ENCODE measurements at regions not wholly inside any gene's neighbourhood (a gene's known extent, or its start where the extent isn't known, plus 50 kb on each side); places are given as distances from the start of the nearest gene placed in this dataset.

GRCh38 chrX:149302705-149303104, 202.4 kb downstream of the IDS start:
- no peak for ATAC-seq (replicated peaks)
- H3K36me3 Mint-ChIP-seq (ENCODE audit: low read depth), result no peaks in the 10 kb centered on the region
- H3K4me3 Mint-ChIP-seq, result no peak overlapping the region
- no peaks in the 10 kb centered on the region for H3K4me1 Mint-ChIP-seq
- H3K9me3 Mint-ChIP-seq, result no peaks in the 10 kb centered on the region
- H3K27ac Mint-ChIP-seq, result no peak overlapping the region
- H3K27me3 Mint-ChIP-seq, result peaks cover 3% of the 10 kb centered on the region

DNA sequence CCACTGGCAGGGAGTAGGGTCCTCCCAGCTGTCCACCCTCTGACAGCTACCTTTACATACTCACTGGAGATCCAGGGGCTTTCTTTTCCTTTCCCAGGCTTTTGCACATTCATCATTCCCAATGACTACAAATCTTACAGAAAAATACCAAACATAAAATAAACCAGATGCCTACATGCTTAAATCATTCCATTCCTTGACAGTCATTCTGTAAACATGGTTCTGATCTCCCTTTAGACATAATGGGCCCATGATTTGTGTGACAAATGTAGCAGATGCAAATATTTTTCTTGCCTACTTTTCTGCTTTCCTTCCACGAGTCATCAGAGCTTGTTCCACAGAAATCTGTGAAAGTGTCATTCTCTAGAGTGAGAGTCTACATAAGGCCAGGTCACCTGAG, 207.0 kb downstream of the IDS start:
- Mint-ChIP-seq H3K27me3 (no peaks in the 10 kb centered on the region), H3K4me3 (no peak overlapping the region), H3K36me3 (ENCODE audit: low read depth) (no peaks in the 10 kb centered on the region), H3K9me3 (no peaks in the 10 kb centered on the region), H3K4me1 (no peaks in the 10 kb centered on the region), H3K27ac (no peak overlapping the region)
- no peak for ATAC-seq (replicated peaks)

GRCh38 chrX:149296092-149296491, 209.0 kb downstream of the IDS start:
- Mint-ChIP-seq H3K4me3 (no peak overlapping the region), H3K36me3 (ENCODE audit: low read depth) (no peaks in the 10 kb centered on the region), H3K9me3 (no peaks in the 10 kb centered on the region), H3K27ac (no peak overlapping the region), H3K27me3 (no peaks in the 10 kb centered on the region), H3K4me1 (no peaks in the 10 kb centered on the region)
- no peak for ATAC-seq (replicated peaks)

- ATAC-seq (replicated peaks), result no peak
- Mint-ChIP-seq H3K36me3 (ENCODE audit: low read depth) (no peaks in the 10 kb centered on the region), H3K27ac (no peak overlapping the region), H3K4me1 (peaks cover 3% of the 10 kb centered on the region), H3K4me3 (no peak overlapping the region), H3K9me3 (no peaks in the 10 kb centered on the region), H3K27me3 (peaks cover 7% of the 10 kb centered on the region)
These were observed 218.2 kb downstream of the IDS start for GRCh38 chrX:149286940-149287349.

GRCh38 chrX:149284616-149285015, 220.5 kb downstream of the IDS start:
- Mint-ChIP-seq H3K4me1 (peaks cover 3% of the 10 kb centered on the region), H3K9me3 (no peaks in the 10 kb centered on the region), H3K4me3 (no peak overlapping the region), H3K36me3 (ENCODE audit: low read depth) (no peaks in the 10 kb centered on the region), H3K27me3 (peaks cover 7% of the 10 kb centered on the region), H3K27ac (no peak overlapping the region)
- peak; percentile 63 for ATAC-seq (replicated peaks)

- Mint-ChIP-seq H3K27ac (no peak overlapping the region), H3K27me3 (peaks cover 7% of the 10 kb centered on the region), H3K36me3 (ENCODE audit: low read depth) (no peaks in the 10 kb centered on the region), H3K4me3 (no peak overlapping the region), H3K9me3 (no peaks in the 10 kb centered on the region), H3K4me1 (peaks cover 3% of the 10 kb centered on the region)
- no peak for ATAC-seq (replicated peaks)
These were observed 221.3 kb downstream of the IDS start for GRCh38 chrX:149283853-149284252.

GRCh38 chrX:149282909-149283308, 222.2 kb downstream of the IDS start:
- H3K4me3 Mint-ChIP-seq, result no peak overlapping the region

DNA sequence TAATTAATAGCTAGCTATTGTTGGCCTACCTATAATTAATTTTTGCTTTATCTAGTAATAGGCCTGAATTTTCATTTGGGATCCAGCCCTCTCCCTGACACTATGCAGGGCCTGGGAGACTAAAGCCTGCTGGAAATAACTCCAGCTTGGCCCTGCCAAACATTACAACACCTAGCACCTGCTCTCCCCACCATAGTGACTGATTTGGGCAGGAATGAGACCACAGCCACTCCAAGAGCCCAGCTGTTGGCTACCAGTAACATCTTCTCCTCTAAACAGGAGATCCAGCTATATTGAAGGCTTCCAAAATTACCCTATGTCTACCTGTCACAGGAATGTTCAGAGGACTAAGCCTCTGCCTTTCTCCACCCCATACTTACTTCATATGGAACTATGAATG, 225.1 kb downstream of the IDS start:
- ATAC-seq (replicated peaks), result no peak
- Mint-ChIP-seq H3K27ac (no peak overlapping the region), H3K4me3 (no peak overlapping the region), H3K4me1 (peaks cover 3% of the 10 kb centered on the region), H3K27me3 (peaks cover 7% of the 10 kb centered on the region), H3K36me3 (ENCODE audit: low read depth) (no peaks in the 10 kb centered on the region), H3K9me3 (no peaks in the 10 kb centered on the region)

More at GRCh38 chrX:149282909-149283308, 222.2 kb downstream of the IDS start:
- peaks cover 7% of the 10 kb centered on the region for H3K27me3 Mint-ChIP-seq
- no peaks in the 10 kb centered on the region for H3K36me3 Mint-ChIP-seq (ENCODE audit: low read depth)
- peaks cover 3% of the 10 kb centered on the region for H3K4me1 Mint-ChIP-seq
- no peak overlapping the region for H3K27ac Mint-ChIP-seq
- no peaks in the 10 kb centered on the region for H3K9me3 Mint-ChIP-seq
- ATAC-seq (replicated peaks), result no peak

- no peaks in the 10 kb centered on the region for H3K4me1 Mint-ChIP-seq
- no peaks in the 10 kb centered on the region for H3K36me3 Mint-ChIP-seq (ENCODE audit: low read depth)
- H3K27me3 Mint-ChIP-seq, result peaks cover 5% of the 10 kb centered on the region
- no peaks in the 10 kb centered on the region for H3K9me3 Mint-ChIP-seq
- no peak overlapping the region for H3K27ac Mint-ChIP-seq
- H3K4me3 Mint-ChIP-seq, result no peak overlapping the region
- no peak for ATAC-seq (replicated peaks)
These were observed 229.3 kb downstream of the IDS start for GRCh38 chrX:149275836-149276235.

DNA sequence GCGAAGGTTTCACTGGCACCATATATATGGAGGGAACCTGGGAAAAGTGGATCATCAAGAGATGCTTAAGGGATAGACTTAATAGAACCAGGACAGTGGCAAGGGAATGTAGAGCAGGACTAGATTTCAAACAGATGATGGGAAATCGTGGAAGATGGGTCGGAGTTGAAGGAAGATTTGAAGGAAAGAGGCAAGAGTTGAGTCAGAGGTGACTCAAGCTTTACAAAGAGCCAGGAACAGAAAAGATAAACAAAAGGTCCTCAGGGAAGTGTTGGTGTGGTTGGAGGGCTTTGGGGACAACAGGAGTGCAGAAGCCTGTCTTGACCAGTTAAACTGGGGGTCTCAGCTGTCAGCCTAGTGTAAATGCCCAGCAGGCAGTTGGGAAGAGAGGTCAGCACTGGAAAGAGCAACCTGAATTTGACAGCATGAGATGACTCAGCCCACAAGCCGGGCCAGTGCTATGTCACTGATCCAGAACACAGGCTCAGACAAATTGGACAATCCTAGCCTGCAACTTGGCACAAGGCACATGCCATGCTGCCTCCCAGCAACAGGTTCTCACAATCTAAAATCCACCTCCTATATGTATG, 230.5 kb downstream of the IDS start:
- ATAC-seq (replicated peaks), result no peak
- no peak overlapping the region for H3K4me3 Mint-ChIP-seq
- H3K27ac Mint-ChIP-seq, result no peak overlapping the region
- H3K36me3 Mint-ChIP-seq (ENCODE audit: low read depth), result no peaks in the 10 kb centered on the region
- peaks cover 5% of the 10 kb centered on the region for H3K27me3 Mint-ChIP-seq
- no peaks in the 10 kb centered on the region for H3K9me3 Mint-ChIP-seq
- no peaks in the 10 kb centered on the region for H3K4me1 Mint-ChIP-seq

DNA sequence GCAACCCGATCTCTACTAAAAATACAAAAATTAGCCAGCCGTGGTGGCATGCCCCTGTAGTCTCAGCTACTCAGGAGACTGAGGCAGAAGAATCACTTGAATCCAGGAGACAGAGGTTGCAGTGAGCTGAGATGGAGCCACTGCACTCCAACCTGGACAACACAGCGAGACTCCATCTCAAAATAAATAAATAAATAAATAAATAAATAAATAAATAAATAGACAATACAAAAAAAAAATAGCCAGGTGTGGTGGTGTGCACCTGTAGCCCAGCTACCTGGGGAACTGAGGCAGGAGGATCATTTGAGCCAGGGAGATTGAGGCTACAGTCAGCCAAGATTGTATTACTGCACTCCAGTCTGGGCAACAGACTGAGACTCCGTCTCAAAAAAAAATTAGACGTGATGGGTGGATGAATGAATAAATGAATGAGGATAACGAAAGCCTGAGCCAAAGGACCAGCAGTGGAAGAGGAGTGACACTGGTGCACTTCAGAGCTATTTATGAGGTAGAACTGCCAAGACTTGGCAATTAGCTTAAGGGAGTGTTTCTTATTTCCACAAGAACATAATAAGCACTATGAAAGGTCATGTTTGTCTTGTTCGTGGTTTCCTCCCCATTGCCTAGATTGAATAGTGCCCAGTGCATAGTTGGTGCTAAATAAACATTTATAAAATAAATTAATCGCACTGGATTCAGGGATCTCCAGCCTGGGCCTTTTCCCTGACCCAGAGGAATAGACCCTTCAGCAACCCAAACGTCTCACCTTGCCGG, 232.2 kb downstream of the IDS start:
- no peaks in the 10 kb centered on the region for H3K4me1 Mint-ChIP-seq
- ATAC-seq (replicated peaks), result no peak
- H3K27ac Mint-ChIP-seq, result no peak overlapping the region
- peaks cover 5% of the 10 kb centered on the region for H3K27me3 Mint-ChIP-seq
- H3K36me3 Mint-ChIP-seq (ENCODE audit: low read depth), result no peaks in the 10 kb centered on the region
- no peaks in the 10 kb centered on the region for H3K9me3 Mint-ChIP-seq
- H3K4me3 Mint-ChIP-seq, result no peak overlapping the region

- Mint-ChIP-seq H3K27ac (no peak overlapping the region), H3K9me3 (no peaks in the 10 kb centered on the region), H3K27me3 (peaks cover under 1% of the 10 kb centered on the region), H3K36me3 (ENCODE audit: low read depth) (no peaks in the 10 kb centered on the region), H3K4me3 (no peak overlapping the region), H3K4me1 (no peaks in the 10 kb centered on the region)
- peak; percentile 28 for ATAC-seq (replicated peaks)
These were observed 237.0 kb downstream of the IDS start for GRCh38 chrX:149267878-149268813.

DNA sequence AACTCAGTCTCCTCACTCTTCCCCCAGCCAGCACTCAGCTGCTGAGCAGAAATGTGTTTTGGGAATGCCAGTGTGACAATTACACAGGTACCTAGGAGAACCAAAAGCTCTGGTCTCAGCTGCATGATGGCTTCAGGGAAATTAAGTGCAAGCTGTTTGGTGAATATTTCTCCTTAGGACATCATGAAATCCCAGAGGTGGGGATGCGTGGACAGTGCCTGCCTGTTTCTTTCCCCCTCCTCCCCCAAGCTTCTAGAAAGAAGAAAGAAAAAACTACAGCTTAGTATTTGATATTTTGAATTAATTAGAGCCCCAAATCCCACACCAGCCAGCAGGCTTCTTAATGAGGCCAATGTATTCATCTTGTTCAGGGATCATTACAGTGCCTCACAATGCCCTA, 243.0 kb downstream of the IDS start:
- Mint-ChIP-seq H3K9me3 (no peaks in the 10 kb centered on the region), H3K27me3 (peaks cover 7% of the 10 kb centered on the region), H3K27ac (no peak overlapping the region), H3K4me1 (no peaks in the 10 kb centered on the region), H3K4me3 (no peak overlapping the region), H3K36me3 (ENCODE audit: low read depth) (no peaks in the 10 kb centered on the region)
- no peak for ATAC-seq (replicated peaks)

- no peak overlapping the region for H3K4me3 Mint-ChIP-seq
- no peaks in the 10 kb centered on the region for H3K4me1 Mint-ChIP-seq
- ATAC-seq (replicated peaks), result no peak
- H3K27ac Mint-ChIP-seq, result no peak overlapping the region
- no peaks in the 10 kb centered on the region for H3K36me3 Mint-ChIP-seq (ENCODE audit: low read depth)
- H3K9me3 Mint-ChIP-seq, result no peaks in the 10 kb centered on the region
- peaks cover 7% of the 10 kb centered on the region for H3K27me3 Mint-ChIP-seq
These were observed 245.9 kb downstream of the IDS start for GRCh38 chrX:149259241-149259640.

DNA sequence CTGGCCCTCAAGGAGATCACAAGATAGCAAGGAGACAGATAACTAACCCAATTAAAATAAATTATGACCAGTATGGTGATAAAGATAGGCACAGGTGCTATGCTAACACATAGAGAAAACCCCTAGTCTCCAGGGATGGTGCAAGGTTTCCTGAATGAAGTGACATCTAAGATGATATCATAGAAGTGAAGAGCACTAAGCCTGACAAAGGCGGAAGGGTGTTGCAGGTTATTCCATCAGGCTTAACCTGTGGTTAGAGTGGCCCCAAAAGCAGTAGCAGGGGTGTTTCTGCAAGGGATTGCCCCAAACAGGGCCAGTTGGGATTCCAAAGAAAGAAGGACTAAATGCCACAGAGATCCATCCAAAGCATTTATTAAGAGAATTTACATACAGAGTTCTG, 249.2 kb downstream of the IDS start:
- Mint-ChIP-seq H3K9me3 (no peaks in the 10 kb centered on the region), H3K27ac (no peak overlapping the region), H3K4me1 (no peaks in the 10 kb centered on the region), H3K27me3 (peaks cover 7% of the 10 kb centered on the region), H3K36me3 (ENCODE audit: low read depth) (no peaks in the 10 kb centered on the region), H3K4me3 (no peak overlapping the region)
- no peak for ATAC-seq (replicated peaks)
